ENCODE measurements at regions not wholly inside any gene's neighbourhood (a gene's known extent, or its start where the extent isn't known, plus 50 kb on each side); places are given as distances from the start of the nearest gene placed in this dataset.
"Not testable (repeated sequence)": the region's sequence is repeated elsewhere in the genome, so short reads cannot be mapped to it uniquely, and the experiment has no call there.

DNA sequence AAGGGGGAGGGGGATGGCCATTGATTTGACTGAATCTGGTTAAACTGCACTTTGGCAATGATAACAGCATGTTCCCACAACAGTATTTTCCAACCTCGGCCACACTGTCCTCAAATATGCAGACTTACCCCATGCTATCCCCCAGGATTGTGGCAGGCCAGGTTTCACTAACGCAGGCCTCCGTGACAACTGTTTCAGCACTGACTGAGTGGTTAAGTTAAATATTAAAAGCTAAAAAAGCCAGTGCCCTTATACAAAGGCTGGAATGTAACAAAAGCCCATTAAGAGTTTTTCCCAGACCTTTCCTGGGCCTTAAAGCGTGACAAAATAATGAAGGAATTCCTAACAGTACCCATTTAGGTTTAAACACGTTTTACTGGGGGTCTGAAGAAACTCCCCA is 202.9 kb downstream of the USP25 start:
- DNase-seq (ENCODE audit: low spot score), result no peak
- intact Hi-C loops (cut with DNase I), result no loop called here

DNA sequence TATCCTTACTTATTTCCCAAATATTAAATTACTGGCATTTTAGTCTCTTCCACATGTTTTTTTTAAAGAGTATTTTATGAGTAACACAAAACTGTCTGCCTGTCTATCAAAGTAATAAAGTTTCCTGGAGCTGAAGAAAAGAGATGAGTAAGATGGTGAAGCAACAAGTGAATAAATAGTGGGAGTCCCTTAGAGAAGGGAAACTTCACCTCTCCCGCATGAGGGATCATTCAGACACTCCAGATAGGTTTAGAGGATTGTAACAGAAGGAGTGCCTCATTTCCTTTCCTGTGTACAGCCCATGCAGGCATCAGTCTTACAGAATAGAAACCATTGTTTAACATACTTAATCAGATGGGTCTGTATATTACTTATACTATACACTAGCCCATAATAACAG is 205.7 kb downstream of the USP25 start:
- no peak for DNase-seq (ENCODE audit: low spot score)
- intact Hi-C loops (cut with DNase I), result no loop called here

DNA sequence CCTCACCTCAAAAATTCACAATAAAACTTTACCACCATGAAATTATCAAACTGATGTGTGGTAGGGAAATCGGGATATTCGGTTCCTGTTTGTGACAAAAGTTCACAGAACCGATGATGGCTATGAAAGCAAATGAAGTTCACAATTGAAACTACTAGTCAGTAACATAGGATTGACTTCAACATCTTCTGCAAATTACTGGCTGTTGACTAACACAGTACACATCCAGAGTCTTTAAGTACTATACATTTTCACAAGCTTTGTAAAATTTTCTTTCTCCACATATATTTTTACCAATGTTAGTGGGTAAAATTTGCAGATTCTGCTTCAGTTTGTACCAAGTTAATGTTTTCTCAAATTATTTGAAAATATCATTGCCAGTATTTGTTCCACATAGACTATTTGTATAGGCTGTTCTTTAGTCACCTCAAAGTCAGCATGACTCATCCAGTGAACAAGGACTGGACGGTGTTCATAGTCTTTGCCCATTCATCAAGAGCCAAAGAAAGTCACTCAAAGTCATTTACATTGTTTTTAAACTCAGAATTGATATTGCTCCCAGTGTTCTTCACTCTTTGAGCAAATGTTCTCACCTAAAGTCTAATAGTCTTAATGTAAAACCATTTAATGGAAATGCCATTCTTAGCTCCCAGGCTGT is 213.4 kb downstream of the USP25 start:
- no peak for DNase-seq (ENCODE audit: low spot score)
- intact Hi-C loops (cut with DNase I), result no loop called here

DNA sequence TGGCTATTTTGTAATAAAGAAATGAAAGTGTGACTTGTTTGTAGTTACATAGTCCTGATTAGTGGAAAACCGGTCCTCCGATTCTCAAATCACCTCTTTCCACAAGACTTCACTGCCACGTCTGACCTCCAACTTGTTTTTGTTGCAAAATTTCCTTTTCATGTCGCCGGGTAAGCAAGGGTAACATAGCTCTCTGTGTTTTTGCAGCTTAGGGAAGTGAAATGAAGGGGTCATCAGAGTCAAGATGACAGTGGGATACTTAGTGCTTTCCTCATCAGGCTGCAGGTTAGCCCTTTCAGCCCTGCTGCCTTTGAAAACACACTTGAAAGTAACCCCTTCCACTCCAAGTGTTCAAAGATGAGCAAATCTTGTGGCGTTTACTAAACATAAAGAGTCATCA is 217.9 kb downstream of the USP25 start:
- intact Hi-C loops (cut with DNase I), result no loop called here
- no peak for DNase-seq (ENCODE audit: low spot score)

DNA sequence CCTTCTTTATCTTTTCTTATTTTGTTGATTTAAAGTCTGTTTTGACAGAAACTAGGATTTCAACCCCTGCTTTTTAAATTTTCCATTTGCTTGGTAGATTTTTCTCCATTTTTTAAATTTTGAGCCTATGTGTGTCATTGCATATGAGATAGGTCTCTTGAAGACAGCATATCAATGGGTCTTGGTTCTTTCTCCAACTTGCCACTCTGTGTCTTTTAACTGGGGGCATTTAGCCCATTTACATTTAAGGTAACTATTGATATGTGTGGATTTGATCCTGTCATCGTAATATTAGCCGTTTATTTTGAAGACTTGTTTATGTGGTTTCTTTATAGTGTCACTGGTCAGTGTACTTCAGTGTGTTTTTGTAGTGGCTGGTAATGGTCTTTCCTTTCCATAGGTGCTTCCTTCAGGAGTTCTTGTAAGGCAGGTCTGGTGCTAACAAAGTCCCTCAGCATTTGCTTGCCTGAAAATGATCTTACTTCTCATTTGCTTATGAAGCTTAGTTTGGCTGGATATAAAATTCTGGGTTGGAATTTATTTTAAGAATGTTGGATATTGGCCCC is 223.9 kb downstream of the USP25 start:
- intact Hi-C loops (cut with DNase I), result loop anchor here in 1 of 2 donors (2.0 kb wide), 1 partner anchor 35 kb away; no protein-coding TSS in a partner anchor
- no peak for DNase-seq (ENCODE audit: low spot score)

DNA sequence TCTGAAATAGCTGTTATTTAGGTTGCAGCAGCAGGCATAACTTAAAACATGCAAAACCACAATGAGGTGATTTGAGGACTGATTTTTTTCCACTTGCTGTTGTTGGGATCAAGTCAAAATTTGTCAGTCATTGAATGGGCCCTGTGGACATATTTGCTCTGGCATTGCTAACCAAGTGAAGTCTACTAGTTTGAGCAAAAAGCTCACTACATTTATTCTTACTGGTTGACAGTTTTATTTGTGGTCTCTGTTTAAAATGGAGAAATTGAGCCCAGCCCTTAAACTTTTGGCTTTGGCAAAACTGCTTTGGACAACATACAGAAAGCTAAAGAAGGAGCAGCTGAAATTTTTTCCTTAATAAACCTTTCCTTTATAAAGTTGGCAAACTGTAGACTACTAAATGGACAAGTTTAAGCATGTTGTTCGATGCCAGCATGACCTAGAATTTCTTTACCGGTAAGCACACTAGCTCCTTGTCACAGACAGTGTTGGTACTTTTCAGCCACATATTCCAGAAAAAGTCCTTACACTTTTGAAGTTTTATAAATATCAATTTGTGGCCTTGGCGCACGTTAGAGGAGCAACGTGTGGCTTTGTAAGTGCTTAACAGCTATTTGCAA is 234.6 kb downstream of the USP25 start:
- intact Hi-C loops (cut with DNase I), result no loop called here
- no peak for DNase-seq (ENCODE audit: low spot score)

DNA sequence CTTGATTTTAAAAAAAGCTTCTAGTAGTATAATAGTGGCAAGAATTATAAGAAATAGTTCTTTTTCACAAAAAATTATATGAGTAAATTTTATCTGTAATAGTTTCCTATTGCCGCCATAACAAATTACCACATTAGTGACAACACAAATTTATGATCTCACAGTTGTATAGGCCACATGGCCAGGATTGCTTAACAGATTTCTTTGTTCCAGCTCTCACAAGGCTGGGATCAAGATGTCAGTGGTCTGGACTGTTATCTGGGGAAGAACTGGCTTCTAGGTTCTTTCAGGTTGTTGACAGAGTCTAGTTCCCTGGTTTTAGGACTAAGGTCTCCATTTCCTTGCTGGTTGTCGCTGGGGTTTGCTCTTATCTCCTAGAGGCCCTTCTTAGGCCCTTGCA is 236.4 kb downstream of the USP25 start:
- no peak for DNase-seq (ENCODE audit: low spot score)
- intact Hi-C loops (cut with DNase I), result no loop called here

DNA sequence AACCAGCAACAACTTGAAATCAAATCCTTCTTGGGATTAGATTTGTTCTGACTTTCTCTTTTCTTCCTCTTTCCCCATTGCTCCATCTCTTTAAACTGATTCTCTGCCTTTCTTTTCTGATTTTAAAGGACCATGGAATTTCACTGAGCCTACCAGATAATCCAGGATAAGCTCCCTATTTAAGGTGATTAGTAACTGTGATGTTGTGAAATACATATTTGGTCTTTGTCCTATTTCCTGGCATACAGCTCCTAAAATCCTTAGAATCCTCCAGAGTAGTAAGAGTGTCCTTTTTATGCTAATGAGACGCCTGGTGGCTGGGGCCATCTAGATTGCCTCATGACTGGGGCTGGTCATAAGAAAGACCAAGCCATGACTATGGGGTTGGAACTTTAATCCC is 236.9 kb downstream of the USP25 start:
- intact Hi-C loops (cut with DNase I), result no loop called here
- DNase-seq (ENCODE audit: low spot score), result no peak

DNA sequence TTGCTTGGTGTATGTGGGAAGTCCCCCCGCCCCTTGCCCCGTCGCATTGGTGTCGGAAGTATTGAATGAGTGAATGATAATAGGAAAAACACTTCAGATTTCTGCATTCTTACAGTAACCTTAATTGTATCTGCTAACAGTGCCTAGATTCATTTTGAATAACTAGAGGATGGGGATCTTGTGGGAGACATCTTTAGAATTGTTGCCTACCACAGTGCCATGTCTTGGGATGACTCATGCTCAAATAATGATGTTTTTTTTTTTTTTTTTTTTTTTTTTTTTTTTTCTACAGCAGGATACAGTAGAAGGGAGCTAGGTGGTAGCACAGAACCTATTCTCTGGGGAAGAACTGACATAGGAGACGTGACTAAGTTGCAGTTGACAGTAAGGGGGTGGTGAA is 237.9 kb downstream of the USP25 start:
- DNase-seq (ENCODE audit: low spot score), result no peak
- intact Hi-C loops (cut with DNase I), result no loop called here

DNA sequence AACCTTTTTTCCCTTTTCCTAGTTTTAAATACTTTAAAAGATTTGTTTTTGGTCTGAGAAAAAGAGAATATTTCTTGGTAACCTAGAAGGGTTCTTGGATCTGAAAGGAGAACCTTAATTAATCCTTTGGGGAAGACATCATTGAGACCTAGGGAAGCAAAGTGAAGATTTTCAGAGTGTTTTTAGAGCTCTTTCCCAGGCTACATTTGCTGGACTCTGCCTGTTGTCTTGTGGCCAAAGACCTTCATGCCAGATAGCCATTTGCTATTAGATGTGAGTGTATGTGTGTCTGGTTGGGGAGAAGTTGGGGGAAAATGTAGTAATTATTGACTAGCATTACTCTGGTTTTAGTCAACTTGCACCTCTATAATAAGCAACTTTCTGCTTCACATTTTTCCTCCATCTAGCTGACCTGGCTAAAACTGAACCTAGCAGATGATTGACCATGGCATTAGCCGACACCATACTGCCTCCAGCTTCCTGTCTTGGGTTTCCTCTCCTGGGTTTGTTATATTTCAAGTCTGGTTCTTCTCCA is 239.1 kb downstream of the USP25 start:
- intact Hi-C loops (cut with DNase I), result no loop called here

DNA sequence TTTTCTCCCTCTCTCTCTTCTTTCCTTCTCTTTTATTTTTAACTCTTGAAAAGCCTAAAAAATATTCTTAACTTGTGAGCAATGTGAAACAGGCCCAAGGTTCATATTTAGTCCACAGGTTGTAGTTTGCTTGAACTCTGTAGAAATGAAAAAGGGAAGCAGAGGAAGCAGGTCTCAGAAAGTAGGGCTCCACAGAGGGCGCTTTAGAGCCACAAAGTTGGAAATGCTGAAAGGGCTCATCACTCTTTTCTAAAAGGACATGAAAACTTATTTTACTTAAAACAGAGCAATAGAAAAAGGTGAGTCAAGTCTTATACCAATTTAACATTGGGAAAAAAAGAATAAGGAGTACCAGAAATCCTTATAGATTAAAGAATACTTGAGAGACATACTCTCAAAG is 247.0 kb downstream of the USP25 start:
- DNase-seq (ENCODE audit: low spot score), result no peak
- intact Hi-C loops (cut with DNase I), result no loop called here

More for the DNA sequence above, 239.1 kb downstream of the USP25 start:
- no peak for DNase-seq (ENCODE audit: low spot score)

DNA sequence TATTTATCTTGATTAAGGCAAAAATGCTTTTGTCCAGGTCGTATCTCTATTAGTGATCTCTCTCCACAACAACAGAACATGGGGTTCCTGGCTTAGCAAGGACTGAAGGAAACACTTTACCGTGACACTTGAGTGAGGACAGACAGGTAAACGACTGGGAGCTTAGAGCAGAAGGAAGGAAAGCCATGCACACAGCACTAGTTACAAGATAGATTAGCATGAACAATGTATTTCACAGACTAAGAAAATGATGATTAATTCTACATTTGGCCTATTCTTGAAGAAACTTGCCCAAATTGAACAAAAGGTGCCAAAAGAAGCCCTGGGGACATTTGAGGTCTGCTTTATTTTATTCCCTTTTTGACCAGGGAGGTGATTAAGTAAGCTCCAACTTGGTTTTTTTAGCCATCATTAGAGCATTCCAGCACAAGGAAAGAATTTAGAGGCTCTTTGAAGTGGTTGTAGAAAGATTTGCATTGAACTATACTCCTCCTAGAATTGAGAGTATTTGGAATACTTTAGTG is 248.5 kb downstream of the USP25 start:
- intact Hi-C loops (cut with DNase I), result no loop called here
- DNase-seq (ENCODE audit: low spot score), result no peak

DNA sequence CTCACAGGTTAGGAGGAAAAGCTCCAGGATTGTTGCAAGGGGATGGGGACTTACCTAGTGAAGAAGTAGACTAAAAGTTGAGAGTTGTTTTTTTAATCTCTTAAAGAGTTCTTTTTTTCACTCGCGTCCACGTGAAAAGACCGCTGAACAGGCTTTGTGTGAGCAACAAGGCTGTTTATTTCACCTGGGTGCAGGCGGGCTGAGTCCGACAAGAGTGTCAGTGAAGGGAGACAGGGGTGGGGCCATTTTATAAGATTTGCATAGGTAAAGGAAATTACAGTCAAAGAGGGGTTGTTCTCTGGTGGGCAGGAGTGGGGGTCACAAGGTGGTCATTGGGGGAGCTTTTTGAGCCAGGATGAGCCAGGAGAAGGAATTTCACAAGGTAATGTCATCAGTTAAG is 249.7 kb downstream of the USP25 start:
- DNase-seq (ENCODE audit: low spot score); intact Hi-C loops (cut with DNase I): not testable (repeated sequence)

DNA sequence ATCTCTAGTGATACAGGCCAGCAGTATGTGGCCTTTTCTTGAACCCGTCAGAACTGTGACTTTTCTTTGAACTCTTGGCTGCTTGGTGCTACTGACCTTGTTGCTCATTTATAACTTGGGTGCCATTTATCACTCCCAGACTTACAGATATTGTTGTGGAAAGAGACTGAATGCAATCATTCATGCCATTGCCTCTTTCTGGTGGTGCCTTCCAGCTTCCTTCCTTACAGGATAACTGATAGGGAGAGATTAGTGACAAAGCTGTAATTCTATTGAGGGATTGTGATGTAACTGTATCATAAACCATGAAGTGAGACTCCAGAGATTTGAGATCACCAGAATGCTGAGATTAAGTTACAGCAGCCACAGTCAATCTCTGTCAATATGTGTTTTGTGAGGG is 256.5 kb downstream of the USP25 start:
- DNase-seq (ENCODE audit: low spot score), result no peak
- intact Hi-C loops (cut with DNase I), result no loop called here

DNA sequence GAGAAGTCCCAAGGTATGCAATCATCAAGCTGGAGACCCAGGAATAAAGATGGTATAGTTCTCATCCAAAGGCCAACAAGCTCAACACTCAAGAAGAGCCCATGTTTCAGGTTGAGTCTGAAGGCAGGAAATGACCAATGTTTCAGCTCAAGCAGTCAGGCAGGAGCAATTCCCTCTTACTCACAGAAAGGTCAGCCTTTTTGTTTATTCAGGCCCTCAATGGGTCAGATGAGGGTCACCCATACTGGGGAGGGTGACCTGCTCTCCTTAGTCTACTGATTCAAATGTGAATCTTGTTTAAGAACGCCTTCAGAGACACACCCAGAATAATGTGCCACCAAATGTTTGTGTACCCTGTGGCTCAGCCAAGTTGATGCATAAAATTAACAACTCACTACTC is 262.4 kb downstream of the USP25 start:
- intact Hi-C loops (cut with DNase I), result no loop called here
- no peak for DNase-seq (ENCODE audit: low spot score)

DNA sequence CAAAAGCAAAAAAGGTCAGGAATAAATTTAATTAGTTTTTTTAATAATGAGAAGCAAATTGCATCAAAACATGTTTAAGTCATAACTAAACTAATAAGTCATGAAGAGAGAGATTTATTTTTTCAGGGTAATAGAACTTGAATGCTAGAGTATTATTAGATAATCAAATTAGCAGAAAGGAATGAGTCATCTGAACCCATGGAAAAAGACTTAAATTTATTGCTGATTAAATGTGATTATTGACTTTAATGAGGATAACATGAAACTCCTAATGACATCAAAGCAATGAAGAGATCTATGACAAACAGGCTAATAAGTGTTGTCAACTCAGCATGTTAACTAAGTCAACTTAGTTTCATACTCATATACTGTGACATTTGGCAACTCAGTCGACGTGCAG is 264.2 kb downstream of the USP25 start:
- no peak for DNase-seq (ENCODE audit: low spot score)
- intact Hi-C loops (cut with DNase I), result no loop called here

DNA sequence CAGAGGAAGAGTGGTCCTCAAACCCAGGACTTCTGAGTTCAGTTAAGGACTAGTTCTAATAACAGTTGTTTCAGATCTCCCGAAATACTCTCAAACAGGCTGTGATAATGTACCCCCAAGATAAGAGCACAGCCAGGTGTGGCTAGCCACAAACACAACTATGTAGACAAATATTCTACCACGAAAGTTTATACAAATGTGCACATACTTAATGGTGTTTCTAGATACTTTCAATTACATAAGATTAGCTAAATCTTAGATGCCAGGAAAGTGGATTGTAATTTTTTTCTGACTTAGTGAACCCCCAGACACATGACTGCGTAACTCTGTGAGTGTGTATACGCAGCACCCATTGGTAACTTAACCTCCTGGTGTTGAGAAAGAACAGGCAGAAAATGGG is 270.0 kb downstream of the USP25 start:
- DNase-seq (ENCODE audit: low spot score), result no peak
- intact Hi-C loops (cut with DNase I), result loop anchor here in 1 of 2 donors (5.0 kb wide), 1 partner anchor 1143 kb away; no protein-coding TSS in a partner anchor

DNA sequence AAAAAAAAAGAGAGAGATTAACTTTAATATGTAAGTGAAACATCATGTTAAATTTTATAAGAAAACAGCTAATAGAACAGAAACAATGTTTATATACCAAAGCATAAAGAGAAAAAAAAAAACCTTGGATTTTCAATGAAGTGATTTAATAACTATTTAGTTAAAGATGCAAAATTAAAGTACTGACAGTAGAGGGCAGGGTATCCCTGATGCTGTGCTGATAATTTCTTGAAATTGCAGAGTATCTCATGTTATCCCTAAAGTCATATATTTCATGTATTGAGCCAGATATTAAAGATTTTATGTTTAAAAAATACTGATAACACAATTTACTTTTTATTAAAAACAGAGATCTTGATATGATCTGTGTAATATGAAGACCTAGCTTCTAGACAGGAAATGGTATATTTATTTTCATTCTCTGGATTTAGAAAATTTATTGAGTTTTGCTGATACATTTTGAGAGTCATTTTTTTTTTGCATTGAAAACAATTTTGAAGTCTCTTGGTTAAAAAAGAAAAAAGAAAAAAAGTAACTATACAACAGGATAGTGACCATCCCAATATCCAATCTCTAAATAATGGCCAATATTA is 273.2 kb downstream of the USP25 start:
- intact Hi-C loops (cut with DNase I), result loop anchor here in 1 of 2 donors (5.0 kb wide), 1 partner anchor 1139 kb away; no protein-coding TSS in a partner anchor
- DNase-seq (ENCODE audit: low spot score), result no peak

DNA sequence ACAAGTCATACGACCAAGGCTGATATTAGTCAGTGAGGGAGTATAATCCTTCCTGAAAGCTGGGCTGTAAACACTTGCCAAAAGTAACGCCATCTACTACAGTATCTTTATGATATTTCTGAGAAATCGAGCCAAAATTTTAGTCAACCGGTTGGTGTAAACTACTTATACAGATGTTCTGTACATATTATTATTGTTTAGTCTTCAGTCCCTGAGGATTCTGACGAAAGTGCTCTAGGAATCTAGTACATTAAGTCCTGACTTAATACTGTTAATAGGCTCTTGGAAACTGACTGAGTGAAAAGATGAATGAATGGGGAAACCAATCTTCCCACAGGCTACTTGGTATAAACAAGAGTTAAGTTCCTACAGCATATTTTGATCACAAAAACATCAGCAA is 274.3 kb downstream of the USP25 start:
- no peak for DNase-seq (ENCODE audit: low spot score)
- intact Hi-C loops (cut with DNase I), result loop anchor here in 1 of 2 donors (5.0 kb wide), 1 partner anchor 1138 kb away; no protein-coding TSS in a partner anchor

DNA sequence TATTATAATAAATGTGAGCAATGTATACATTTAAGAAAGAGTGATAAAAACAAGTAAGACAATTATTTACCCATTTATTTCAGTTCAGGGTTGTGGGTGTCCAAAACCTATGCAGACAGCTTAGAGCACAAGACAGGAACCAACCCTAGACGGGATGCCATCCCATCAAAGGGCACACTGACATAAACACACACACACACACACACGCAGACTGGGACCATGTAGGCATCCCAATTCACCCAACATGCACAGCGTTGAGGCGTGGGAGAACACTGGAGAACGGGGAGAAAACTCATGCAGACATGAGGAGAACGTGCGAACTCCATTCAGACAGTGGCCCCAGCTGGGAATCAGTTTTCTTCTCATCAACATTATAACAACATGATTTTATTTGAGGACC is 274.7 kb downstream of the USP25 start:
- intact Hi-C loops (cut with DNase I), result loop anchor here in 1 of 2 donors (5.0 kb wide), 1 partner anchor 1138 kb away; no protein-coding TSS in a partner anchor
- no peak for DNase-seq (ENCODE audit: low spot score)

Measured in posterior vena cava (tissue), 2 donors.